ENCODE measurements at regions not wholly inside any gene's neighbourhood (a gene's known extent, or its start where the extent isn't known, plus 50 kb on each side); places are given as distances from the start of the nearest gene placed in this dataset.

DNA sequence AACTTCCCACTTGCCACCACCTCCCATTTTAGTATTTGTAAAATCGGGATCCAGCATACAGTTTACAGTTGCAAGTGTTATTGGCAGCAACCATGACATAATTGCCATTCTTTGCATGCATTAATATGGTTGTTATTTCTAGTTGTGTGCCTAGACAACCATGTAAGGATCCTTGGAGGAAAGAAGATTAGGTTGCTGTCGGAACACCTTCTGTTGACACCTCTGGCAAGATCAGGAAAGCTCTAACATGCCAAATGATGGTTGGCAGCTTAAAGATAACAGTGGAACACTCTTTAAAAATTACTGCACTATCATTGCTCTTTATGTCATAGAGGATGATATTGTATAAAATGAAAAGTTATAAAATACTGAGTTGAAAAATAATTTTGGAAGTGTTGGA lies 313.5 kb upstream of the RARB start:
- FAIRE-seq (no peak), DNase-seq (ENCODE audit: extremely low read depth in 1 of 4, low spot score in 3 of 4) (no peak), ATAC-seq (no peak)
- peaks cover under 1% of the 10 kb centered on the region; the same call in 1 of the 2 replicates for H3K9me3 ChIP-seq (replicated peaks; ENCODE audit: control insufficient read depth, insufficient read depth, low read depth, low read length)
- H3K4me2 ChIP-seq (ENCODE audit: insufficient read depth, low read length): no peak overlapping the region
- H2AFZ ChIP-seq (ENCODE audit: low read depth, low read length): no peak overlapping the region
- POLR2A ChIA-PET: no interaction called here
- no peaks in the 10 kb centered on the region for H3K9me1 ChIP-seq (ENCODE audit: control insufficient read depth, insufficient read depth, low read length)
- CTCF ChIA-PET (ENCODE audit: low intra/inter-chr PET ratio): no interaction called here
- TF ChIP-seq ZNF76 (CRISPR knock-in tag; IDR thresholded peaks at IDR 0.05; ENCODE audit: borderline replicate concordance) (no peak), POLR3A (IDR thresholded peaks at IDR 0.05; ENCODE audit: borderline replicate concordance, extremely low read depth, insufficient read depth, insufficient read length) (no peak), ATF7 (IDR thresholded peaks at IDR 0.05) (no peak), ASH1L (IDR thresholded peaks at IDR 0.05; ENCODE audit: borderline replicate concordance, low read depth, partially characterized antibody) (no peak), C11orf30 (IDR thresholded peaks at IDR 0.05; ENCODE audit: low read depth) (no peak)
- no peak overlapping the region for H3K4me3 ChIP-seq
- BruUV-seq (replicated peaks): no TSS peak
- in situ Hi-C loops (cut with MboI): no loop called here
- intact Hi-C loops (cut with micrococcal nuclease): no loop called here
- no peaks in the 10 kb centered on the region for H3K4me1 ChIP-seq (replicated peaks in 1 of 2; ENCODE audit: control insufficient read depth in 2 of 2, insufficient read depth in 2 of 2, low read length in 2 of 2)
- H3K9ac ChIP-seq (ENCODE audit: insufficient read depth in 1 of 2, low read depth in 2 of 2, low read length in 2 of 2): no peak overlapping the region
- no peaks in the 10 kb centered on the region for H3K79me2 ChIP-seq (ENCODE audit: control insufficient read depth, insufficient read depth, low read length)
- H3K27ac ChIP-seq (ENCODE audit: extremely low read depth, low read depth, low read length): no peak overlapping the region
- H3K36me3 ChIP-seq (ENCODE audit: control insufficient read depth, insufficient read depth, low read length): no peaks in the 10 kb centered on the region
- no peaks in the 10 kb centered on the region for H4K20me1 ChIP-seq (replicated peaks; ENCODE audit: control insufficient read depth, insufficient read depth, low read length)
- WGBS (ENCODE audit: insufficient coverage, low coverage, missing lambda C conversion rate): 3% methylated on average over 2 of the region's 2 CpGs
- no peaks in the 10 kb centered on the region for H3K27me3 ChIP-seq (ENCODE audit: control insufficient read depth in 2 of 2, insufficient read depth in 2 of 2, low read length in 2 of 2)

DNA sequence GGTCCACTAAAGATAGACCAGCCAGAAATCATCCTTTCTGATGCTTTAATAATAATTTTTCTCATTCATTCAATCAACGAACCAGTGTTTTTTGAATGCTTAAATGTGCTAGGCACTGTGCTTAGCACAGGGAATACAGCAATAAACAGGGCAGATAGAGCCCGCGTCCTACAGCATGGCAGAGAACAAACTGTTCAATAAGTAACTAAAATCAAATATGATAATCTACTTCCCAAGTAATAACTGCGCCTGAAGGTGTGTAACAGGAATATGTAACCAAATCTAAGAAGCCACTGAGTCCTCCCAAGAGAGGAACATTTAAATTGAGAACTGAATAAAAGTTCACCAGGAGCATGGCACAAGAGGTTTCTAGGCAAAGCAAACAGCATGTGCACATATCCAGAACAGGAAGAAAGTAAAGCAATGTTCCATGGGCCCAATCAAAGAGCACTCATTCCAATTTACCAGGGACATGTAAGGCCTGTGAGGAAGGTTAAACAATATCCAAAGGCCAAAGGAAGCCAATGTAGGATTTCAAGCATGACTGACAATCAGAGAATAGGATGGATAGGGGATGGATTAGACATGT lies 311.0 kb upstream of the RARB start:
- Histone ChIP-seq H3K9me1 (ENCODE audit: control insufficient read depth, insufficient read depth, low read length) (no peaks in the 10 kb centered on the region), H3K79me2 (ENCODE audit: control insufficient read depth, insufficient read depth, low read length) (no peaks in the 10 kb centered on the region), H4K20me1 (replicated peaks; ENCODE audit: control insufficient read depth, insufficient read depth, low read length) (no peaks in the 10 kb centered on the region), H3K36me3 (ENCODE audit: control insufficient read depth, insufficient read depth, low read length) (no peaks in the 10 kb centered on the region), H3K4me1 (replicated peaks in 1 of 2; ENCODE audit: control insufficient read depth in 2 of 2, insufficient read depth in 2 of 2, low read length in 2 of 2) (no peaks in the 10 kb centered on the region), H2AFZ (ENCODE audit: low read depth, low read length) (no peak overlapping the region), H3K9me3 (replicated peaks; ENCODE audit: control insufficient read depth, insufficient read depth, low read depth, low read length) (no peaks in the 10 kb centered on the region; the same call in 1 of the 2 replicates), H3K27me3 (ENCODE audit: control insufficient read depth in 2 of 2, insufficient read depth in 2 of 2, low read length in 2 of 2) (no peaks in the 10 kb centered on the region), H3K4me2 (ENCODE audit: insufficient read depth, low read length) (no peak overlapping the region), H3K9ac (ENCODE audit: insufficient read depth in 1 of 2, low read depth in 2 of 2, low read length in 2 of 2) (no peak overlapping the region), H3K27ac (ENCODE audit: extremely low read depth, low read depth, low read length) (no peak overlapping the region), H3K4me3 (no peak overlapping the region)
- FAIRE-seq (no peak), DNase-seq (ENCODE audit: extremely low read depth in 1 of 4, low spot score in 3 of 4) (no peak), ATAC-seq (no peak)
- BruUV-seq (replicated peaks): no TSS peak
- intact Hi-C loops (cut with micrococcal nuclease): no loop called here
- ChIA-PET POLR2A (no interaction called here), CTCF (ENCODE audit: low intra/inter-chr PET ratio) (no interaction called here)
- in situ Hi-C loops (cut with MboI): no loop called here
- no peak for TF ChIP-seq ZNF444 (CRISPR knock-in tag; IDR thresholded peaks at IDR 0.05)
- no peak for TF ChIP-seq ZNF551 (CRISPR knock-in tag; IDR thresholded peaks at IDR 0.05)
- TF ChIP-seq MCM7 (IDR thresholded peaks at IDR 0.05): no peak
- TF ChIP-seq ZNF282 (CRISPR knock-in tag; IDR thresholded peaks at IDR 0.05): no peak
- no peak for TF ChIP-seq SOX6 (IDR thresholded peaks at IDR 0.05)
- TF ChIP-seq ASH1L (IDR thresholded peaks at IDR 0.05; ENCODE audit: borderline replicate concordance, low read depth, partially characterized antibody): no peak
- 0% methylated on average over 4 of the region's 4 CpGs for WGBS (ENCODE audit: insufficient coverage, low coverage, missing lambda C conversion rate)

Data from K562 (cell line).